Heart right ventricle (tissue), 16 donors: ENCODE measurements at regions not wholly inside any gene's neighbourhood (a gene's known extent, or its start where the extent isn't known, plus 50 kb on each side); places are given as distances from the start of the nearest gene placed in this dataset.

Experiments
- ATAC-seq, 8 donors: fragments of 200-7000 bp; cut with Tn5 transposase; one replicate each; pipeline ENCODE4 v1.9.1; 2020; ENCODE audit warnings: mild to moderate bottlenecking in 8 of 8, moderate library complexity in 8 of 8, moderate number of reproducible peaks in 1 of 8
- DNase-seq, 2 donors: peaks; one replicate each; pipeline ENCODE4 v3.0.0-alpha.2; 2020
- H3K27ac ChIP-seq, 10 donors: fragments of 200-600 bp; sonication (generic) in 2 of 10; one replicate each; pipeline versions ENCODE4 v1.5.0 to v1.8.0; 2020 to 2022; ENCODE audit warnings: mild to moderate bottlenecking in 3 of 10
- H3K27me3 ChIP-seq, 7 donors: fragments of 200-600 bp; one replicate each; pipeline ENCODE4 v1.8.0; 2021 to 2022; ENCODE audit warnings: mild to moderate bottlenecking in 2 of 7
- H3K36me3 ChIP-seq, 9 donors: fragments of 200-600 bp; sonication (generic) in 1 of 9; one replicate each; pipeline versions ENCODE4 v1.5.0 to v1.8.0; 2020 to 2022; ENCODE audit warnings: mild to moderate bottlenecking in 2 of 9
- H3K4me1 ChIP-seq, 9 donors: fragments of 200-600 bp; sonication (generic) in 1 of 9; one replicate each; pipeline versions ENCODE4 v1.5.0 to v1.8.0; 2020 to 2022; ENCODE audit warnings: mild to moderate bottlenecking in 4 of 9
- H3K4me3 ChIP-seq, 10 donors: fragments of 200-600 bp; sonication (generic) in 2 of 10; one replicate each; pipeline versions ENCODE4 v1.5.0 to v1.8.0; 2020 to 2022; ENCODE audit warnings: mild to moderate bottlenecking in 7 of 10, moderate library complexity in 2 of 10
- H3K9me3 ChIP-seq, 11 donors: fragments of 200-600 bp in 10 of 11; sonication (generic) in 2 of 11; one replicate each; pipeline versions ENCODE4 v1.5.0 to v1.8.0; 2013 to 2022; ENCODE audit warnings: mild to moderate bottlenecking in 2 of 11, control low read depth in 1 of 11, moderate library complexity in 1 of 11
- CTCF ChIP-seq, 9 donors: fragments of 200-600 bp; sonication (generic) in 2 of 9; IDR thresholded peaks; one replicate each; pipeline versions ENCODE4 v1.5.0 to v1.8.0; 2021 to 2022; ENCODE audit warnings: antibody characterized with exemption in 9 of 9, mild to moderate bottlenecking in 5 of 9, moderate library complexity in 1 of 9
- WGBS, 2 donors: extraction: QIAGEN DNeasy Blood & Tissue Kit; methylation state at CpG; one replicate each; pipeline ENCODE4 v1.1.7; 2013; ENCODE audit warnings: inconsistent platforms in 1 of 2; 5-methylcytosine and 5-hydroxymethylcytosine counted together
- intact Hi-C, 10 donors: fragments of 100-400 bp; cut with DNase I; formaldehyde crosslinking; loops; one replicate each; pipeline versions ENCODE4 v1.11.1 to v1.14.2; 2022
- donor health status: Arrhythmogenic right ventricular cardiomyopathy.
- donor health status: ischemic (EF 13 %, LVEDD 7.1; RV severe dilation, severe dysfunction).
- donor health status: healthy with polysubstance abuse.
- donor health status: DM: no; HTN: yes; CAD: no.
- donor health status: DM: no; HTN: no; CAD: no.
- donor health status: ischemic (EF 25% LVEDD 6.9; RV normal size, moderate dysfunction).
- donor health status: ischemic (EF 25% LVEDD 5.7; RV mildly dilated, moderate dysfunction).
- donor health status: healthy.
- donor health status: DM: yes; HTN: yes; CAD: no.
- donor health status: Ischemic cardiomyopathy.
- donor health status: ischemic (EF 35%, LVEDD 5.7; RV mildly dilated, moderate dysfunction).
- donor health status: nonischemic (EF 11% LVEDD 7.7; RV severe dilation, severe dysfunction).
- donor health status: DM: yes; HTN: yes; CAD: no.
- donor health status: PGD.
- donor health status: ischemic (EF 29% LVEDD 5.4; RV normal size, mild dysfunction).
- donor health status: nonischemic (EF 23%, LVEDD 6.1; RV moderate dilation, normal function).

GRCh38 chr5:17719592-17719991 lies 85.3 kb downstream of the TAF11L14 start:
- no peaks in the 10 kb centered on the region for H3K4me1 ChIP-seq
- intact Hi-C loops, result no loop called here
- TF ChIP-seq CTCF (IDR thresholded peaks at IDR 0.05), result no peak
- DNase-seq, result no peak
- no peak for ATAC-seq
- no peaks in the 10 kb centered on the region for H3K36me3 ChIP-seq
- H3K27ac ChIP-seq, result no peak overlapping the region
- no peaks in the 10 kb centered on the region for H3K27me3 ChIP-seq
- no peak overlapping the region for H3K4me3 ChIP-seq
- 90% methylated on average over 9 of the region's 9 CpGs for WGBS, 2 donors
- peaks cover 0 to 12% (median 0%) of the 10 kb centered on the region in 11 donors for H3K9me3 ChIP-seq

GRCh38 chr5:17720071-17720470 lies 85.8 kb downstream of the TAF11L14 start:
- DNase-seq (no peak), ATAC-seq (no peak)
- H3K4me1 ChIP-seq, result no peaks in the 10 kb centered on the region
- TF ChIP-seq CTCF (IDR thresholded peaks at IDR 0.05), result no peak
- H3K9me3 ChIP-seq, result peaks cover 0 to 12% (median 0%) of the 10 kb centered on the region in 11 donors
- intact Hi-C loops, result no loop called here
- no peaks in the 10 kb centered on the region for H3K36me3 ChIP-seq
- no peaks in the 10 kb centered on the region for H3K27me3 ChIP-seq
- H3K27ac ChIP-seq, result no peak overlapping the region
- H3K4me3 ChIP-seq, result no peak overlapping the region
- WGBS, 2 donors, result 23 to 30% methylated on average over 5 of the region's 5 CpGs

GRCh38 chr5:17723876-17724275 lies 89.6 kb downstream of the TAF11L14 start:
- H3K27me3 ChIP-seq, result no peaks in the 10 kb centered on the region
- H3K27ac ChIP-seq, result no peak overlapping the region
- no peak for ATAC-seq
- DNase-seq, result no peak
- H3K9me3 ChIP-seq, result peaks cover 0 to 6% (median 0%) of the 10 kb centered on the region in 11 donors
- H3K4me1 ChIP-seq, result no peaks in the 10 kb centered on the region
- no peak overlapping the region for H3K4me3 ChIP-seq
- TF ChIP-seq CTCF (IDR thresholded peaks at IDR 0.05), result no peak
- H3K36me3 ChIP-seq, result no peaks in the 10 kb centered on the region
- intact Hi-C loops, result no loop called here
- 72 to 75% methylated on average over 5 of the region's 5 CpGs for WGBS, 2 donors

GRCh38 chr5:17727098-17727497 lies 92.8 kb downstream of the TAF11L14 start:
- TF ChIP-seq CTCF (IDR thresholded peaks at IDR 0.05), result no peak
- Histone ChIP-seq H3K36me3 (no peaks in the 10 kb centered on the region), H3K27ac (no peak overlapping the region), H3K27me3 (no peaks in the 10 kb centered on the region), H3K9me3 (peaks cover 0 to 3% (median 0%) of the 10 kb centered on the region in 11 donors), H3K4me1 (no peaks in the 10 kb centered on the region), H3K4me3 (no peak overlapping the region)
- ATAC-seq, result no peak
- DNase-seq, result no peak
- intact Hi-C loops, result no loop called here
- WGBS, 2 donors, result 81 to 88% methylated on average over 3 of the region's 3 CpGs
